A204.1 (cell line): ENCODE measurements at regions not wholly inside any gene's neighbourhood (a gene's known extent, or its start where the extent isn't known, plus 50 kb on each side); places are given as distances from the start of the nearest gene placed in this dataset.

Experiments
- FAIRE-seq: peaks from 2 replicates; lab custom pipeline; 2012; peaks lifted over from hg19 to GRCh38; lab: Jason Lieb, UNC

DNA sequence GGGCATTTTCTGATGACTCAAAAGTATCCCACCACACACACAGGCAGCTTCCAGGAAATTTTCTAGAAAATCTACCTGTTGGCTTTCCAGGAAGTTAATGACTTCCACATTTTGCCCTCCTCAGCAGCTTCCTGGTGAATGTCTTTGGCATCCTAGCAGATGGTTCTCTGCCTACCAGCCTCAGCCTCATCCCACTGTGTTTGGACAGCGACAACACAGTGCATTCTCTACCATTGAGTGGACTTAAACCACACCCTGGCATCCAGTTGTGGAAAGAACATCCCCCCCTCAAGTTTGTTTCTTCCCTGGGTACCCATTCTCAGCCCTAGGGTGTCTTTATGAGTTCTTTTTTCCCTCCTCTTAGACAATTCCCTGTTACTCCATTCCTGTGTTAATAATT, 50.8 kb upstream of the GADL1 start:
- no peak for FAIRE-seq

DNA sequence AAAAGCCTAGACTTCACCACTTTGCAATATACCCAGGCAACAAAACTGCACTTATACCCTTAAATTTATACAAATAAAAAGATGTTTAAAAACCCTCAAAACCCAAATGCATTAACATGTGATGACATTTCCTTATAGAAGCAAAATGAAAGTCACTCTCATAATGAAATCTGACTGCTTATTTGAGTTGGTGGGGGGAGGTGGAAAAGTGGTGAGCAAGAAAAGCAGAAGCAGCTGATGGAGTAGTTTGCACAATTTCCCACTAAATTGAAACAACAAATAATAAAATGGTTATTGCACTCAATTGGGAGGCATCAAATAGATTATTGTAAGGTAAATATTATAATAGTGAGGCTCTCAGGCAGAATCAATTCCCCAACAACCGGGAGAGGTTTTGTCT, 54.0 kb upstream of the GADL1 start:
- no peak for FAIRE-seq

DNA sequence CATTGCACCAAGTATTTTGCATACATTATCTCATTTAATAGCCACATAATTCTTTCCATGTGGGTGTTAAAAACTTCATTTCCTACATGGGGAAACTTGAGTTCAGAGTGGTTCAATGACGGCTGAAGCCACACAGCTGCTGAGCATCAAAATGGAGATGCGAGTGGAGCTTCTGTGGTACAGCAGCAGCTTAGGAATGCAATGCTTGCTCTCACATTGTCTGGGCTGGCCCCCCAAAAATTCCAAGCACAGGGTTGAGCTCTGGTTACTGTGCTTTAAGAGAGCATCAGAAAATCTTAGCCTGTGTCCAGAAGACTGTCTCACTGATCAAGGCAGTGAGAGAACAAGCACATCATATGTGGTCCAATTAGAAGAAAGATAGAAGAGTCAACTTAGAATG, 57.4 kb upstream of the GADL1 start:
- FAIRE-seq: no peak

DNA sequence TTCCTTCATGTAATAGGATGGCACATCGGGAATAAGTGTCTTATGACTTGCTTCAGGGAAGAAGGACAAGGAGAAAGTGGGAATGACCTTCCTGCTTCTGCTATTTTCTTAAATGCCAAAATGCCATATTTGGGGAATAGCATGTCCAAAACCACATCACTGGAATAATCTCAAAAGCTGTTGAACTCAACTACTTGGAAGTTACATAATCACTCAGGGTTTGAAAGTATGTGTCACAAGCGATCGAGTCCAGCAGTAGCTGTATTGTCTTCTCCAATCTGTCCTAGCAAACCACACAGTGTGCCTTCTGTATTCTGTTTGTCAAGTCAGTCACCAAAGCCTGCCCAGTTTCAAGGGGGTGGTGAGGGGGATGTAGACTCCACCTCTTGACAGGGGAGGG, 58.3 kb upstream of the GADL1 start:
- FAIRE-seq: no peak

DNA sequence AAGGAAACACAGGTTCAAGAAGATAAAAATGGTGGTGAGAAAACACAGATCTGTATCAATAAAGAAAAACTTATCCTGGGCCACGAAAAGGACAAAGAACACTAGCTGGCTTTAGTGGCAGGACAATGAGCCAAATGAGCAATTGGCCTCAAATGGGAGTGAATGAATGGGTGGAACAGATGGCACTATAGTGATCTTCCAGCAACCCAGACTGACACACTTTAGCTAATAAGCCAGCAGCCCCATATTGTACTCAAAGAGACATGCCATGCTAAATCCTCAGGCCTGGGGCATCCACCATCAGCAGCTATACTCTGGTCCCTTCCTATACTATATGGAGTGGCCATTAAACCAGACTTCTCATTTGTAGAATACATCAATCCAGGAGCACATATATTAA, 60.0 kb upstream of the GADL1 start:
- no peak for FAIRE-seq

DNA sequence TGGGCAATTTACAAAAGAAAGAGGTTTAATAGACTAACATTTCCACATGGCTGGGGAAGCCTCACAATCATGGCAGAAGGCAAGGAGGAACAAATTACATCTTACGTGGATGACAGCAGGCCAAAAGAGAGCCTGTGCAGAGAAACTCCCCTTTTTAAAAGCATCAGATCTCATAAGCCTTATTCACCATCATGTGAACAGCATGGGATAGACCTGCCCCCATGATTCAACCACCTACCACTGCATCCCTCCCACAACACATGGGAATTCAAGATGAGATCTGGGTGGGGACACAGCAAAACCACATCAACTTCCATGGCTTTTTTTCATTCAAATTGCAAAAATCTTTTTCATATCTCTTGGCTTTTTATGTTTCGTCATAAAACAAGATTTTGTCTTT, 67.6 kb upstream of the GADL1 start:
- FAIRE-seq: no peak

DNA sequence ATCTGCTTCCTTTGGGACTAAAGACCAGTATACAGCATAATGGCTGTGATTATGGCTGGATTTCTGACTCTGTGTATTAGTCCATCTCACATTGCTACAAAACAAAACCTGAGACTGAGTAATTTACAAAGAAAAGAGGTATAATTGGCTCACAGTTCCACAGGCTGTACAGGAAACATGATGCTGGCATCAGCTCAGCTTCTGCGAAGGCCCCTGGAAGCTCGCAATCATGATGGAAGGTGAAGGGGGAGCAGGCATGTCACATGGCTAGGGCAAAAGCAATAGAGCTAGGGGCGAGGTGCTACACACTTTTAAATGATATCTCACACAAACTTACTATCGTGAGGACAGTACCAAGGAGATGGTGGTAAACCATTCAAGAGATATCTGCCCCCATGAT, 68.0 kb upstream of the GADL1 start:
- no peak for FAIRE-seq

DNA sequence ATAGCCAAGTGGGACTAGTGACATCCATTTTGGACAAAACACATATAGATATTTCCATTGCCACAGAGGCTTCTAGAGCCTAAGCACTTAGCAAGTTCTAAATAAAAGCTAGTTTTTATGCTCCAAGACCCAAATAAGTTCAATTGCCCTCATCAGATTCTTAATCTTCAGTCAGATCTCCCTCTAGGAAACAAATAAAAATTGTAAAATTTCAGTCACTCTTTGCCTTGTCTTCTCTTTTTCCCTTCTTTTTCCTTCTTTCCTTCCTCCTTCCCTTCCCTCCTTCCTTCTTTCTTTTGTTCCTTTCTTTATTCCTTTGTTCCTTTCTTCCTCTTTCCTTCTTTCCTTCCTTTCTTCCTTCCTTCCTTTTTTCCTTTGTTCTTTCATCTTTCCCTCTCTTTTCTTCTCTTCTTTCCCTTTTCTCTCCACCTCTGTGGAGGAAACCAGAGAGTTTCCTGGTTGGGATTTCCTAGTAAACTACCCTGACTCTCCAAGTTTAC, 68.8 kb upstream of the GADL1 start:
- no peak for FAIRE-seq

DNA sequence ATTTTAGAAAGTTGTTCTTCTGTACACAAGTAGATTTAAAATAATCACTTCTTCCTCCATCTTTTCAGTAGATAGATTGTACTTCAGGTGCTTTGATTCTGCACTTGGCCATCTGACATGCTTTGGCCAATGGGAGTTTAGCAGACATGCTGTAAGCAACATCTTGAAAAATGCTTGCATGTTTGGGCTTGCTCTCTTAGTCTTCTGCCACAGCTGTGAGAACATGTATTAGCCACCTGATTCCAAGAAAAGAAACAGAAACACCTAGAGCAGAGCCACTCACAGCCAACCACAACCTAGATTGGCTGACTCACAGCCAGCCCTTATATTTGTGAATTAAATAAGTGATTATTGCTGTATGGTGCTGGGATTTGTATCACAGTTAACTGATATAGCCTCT, 70.2 kb upstream of the GADL1 start:
- FAIRE-seq: no peak

DNA sequence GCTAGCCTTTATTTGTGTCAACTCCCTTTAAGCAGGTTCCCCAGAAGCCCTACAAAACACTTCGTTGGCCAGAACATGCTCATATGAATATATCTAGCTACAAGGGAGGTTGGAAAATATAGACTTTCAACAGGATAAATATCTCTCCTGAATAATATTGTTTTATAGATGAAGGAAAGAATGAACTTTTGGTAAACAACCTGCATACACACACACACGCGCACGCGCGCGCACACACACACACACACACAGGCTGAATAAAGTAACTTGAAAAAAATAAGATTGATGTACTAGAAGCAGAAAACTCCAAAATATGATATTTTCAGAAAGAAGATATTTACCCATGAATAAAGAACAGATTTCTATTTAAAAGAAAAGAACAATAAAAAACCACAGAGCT, 72.4 kb upstream of the GADL1 start:
- no peak for FAIRE-seq

DNA sequence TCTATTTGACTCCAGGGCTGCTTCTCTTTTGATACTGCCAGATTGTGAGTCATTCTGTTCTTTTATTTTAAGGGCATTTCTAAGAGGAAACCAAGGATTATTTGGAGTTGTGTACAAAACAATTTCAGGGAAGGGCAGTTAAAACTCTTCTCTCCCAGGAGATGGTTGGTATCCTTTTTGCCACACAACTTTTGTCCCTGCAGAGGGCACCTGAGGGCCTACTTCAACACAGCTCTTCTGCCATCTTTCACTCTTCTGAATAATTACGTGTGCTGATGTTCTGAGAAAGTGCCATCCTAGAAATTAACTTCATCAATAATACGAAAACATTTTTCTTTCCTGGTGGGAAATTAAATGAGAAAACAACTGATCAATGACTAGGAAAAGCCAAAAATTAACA, 75.7 kb upstream of the GADL1 start:
- FAIRE-seq: no peak

DNA sequence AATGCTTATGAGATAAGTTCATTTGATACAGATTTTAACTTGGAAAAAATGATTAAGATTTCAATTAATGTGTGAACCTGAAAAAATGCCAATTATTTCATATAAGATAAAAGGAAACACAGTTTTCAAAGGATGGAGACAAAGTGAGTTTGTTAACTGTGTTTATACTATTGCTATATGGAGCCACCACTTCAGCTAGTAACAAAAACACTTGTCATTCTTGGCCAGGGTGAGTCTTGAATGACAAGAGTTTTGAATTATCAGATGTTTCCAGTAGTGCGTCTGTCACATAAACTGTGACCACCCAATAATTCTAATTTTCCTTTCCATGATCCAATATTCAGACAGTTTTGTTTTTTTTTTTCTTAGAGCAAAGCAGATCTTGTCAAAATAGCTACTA, 78.0 kb upstream of the GADL1 start:
- no peak for FAIRE-seq

DNA sequence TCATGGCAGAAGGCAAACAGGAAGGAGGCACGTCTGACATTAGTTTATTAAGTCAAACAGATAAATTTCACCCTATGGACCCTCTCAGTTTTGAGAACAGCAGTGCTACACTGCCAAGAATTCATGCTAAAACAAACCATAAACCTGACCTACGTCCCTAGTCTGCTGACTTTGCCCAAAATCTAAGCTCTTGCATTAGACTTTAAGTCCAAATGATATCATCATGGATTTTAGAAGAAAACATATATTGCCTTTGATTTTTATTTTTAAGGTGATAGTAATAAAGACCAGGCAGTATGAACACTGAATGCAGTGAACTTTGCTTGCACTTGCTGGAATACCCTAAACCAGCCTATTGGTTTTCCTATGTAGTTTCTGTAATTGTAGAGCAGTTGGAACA, 79.6 kb upstream of the GADL1 start:
- no peak for FAIRE-seq

DNA sequence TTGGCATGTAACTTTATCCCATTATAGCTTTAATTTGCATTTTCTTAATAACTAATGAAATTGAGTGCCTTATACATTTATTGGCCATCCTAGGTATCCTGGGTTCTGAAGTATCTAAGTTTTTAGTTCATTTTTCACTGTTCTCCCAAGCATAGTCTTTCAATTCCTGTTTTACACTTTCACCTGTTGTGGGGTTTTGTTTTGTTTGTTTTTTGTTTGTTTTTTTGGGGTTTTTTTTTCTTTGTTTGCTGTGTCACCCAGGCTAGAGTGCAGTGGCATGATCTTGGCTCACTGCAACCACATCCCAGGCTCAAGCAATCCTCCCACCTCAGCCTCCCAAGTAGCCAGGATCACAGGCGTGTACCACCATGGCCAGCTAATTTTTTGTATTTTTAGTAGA, 83.1 kb upstream of the GADL1 start:
- FAIRE-seq: no peak

DNA sequence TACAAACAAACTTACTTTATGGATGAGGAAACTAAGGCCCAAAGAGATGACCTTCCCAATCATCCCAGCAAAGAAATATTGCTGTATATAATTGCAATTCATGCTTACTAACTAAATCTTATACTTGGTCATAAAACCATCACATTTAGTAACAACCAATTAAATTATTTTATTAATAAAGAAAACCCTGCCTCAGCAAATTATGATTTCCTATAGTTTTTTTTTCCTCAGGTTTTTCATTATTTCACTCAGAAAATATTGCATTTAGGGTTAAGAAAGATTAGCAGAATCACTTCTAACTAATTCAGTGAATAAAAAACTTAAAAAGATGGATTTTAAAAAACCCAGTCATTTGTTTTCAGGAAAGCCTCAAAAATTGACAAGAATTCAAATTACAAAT, 86.5 kb upstream of the GADL1 start:
- FAIRE-seq: no peak

DNA sequence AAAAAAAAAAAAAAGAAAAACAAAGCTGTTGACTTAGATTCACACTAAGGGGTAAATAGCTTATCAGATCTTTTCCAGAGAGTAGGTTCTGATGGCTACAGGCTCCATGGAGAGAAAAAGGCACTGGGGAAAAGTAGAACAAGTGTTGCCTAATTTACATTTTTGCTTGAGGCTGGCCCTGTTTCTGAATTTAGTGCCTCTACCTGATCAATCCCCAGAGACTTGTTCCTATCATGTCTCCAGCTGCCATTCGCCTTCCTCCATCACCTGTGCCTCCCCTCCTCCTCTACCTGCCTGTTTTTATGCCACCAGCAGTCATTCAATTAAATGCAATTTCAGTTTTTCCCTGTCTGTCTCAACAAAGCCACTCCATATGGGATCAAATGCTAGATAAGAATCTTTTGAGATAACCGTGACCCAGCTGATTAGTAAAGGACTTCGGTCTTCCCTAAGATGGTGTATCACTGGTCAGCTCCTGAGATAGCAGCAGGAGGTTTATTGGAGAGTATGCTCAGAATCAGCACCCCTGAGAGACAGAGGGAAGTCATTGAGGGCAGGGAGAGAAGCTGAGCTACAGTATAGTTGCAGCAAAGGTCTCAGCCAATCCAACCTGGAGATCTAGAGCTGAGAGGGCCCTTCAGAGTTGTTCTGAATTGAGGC, 88.1 kb upstream of the GADL1 start:
- FAIRE-seq: no peak

DNA sequence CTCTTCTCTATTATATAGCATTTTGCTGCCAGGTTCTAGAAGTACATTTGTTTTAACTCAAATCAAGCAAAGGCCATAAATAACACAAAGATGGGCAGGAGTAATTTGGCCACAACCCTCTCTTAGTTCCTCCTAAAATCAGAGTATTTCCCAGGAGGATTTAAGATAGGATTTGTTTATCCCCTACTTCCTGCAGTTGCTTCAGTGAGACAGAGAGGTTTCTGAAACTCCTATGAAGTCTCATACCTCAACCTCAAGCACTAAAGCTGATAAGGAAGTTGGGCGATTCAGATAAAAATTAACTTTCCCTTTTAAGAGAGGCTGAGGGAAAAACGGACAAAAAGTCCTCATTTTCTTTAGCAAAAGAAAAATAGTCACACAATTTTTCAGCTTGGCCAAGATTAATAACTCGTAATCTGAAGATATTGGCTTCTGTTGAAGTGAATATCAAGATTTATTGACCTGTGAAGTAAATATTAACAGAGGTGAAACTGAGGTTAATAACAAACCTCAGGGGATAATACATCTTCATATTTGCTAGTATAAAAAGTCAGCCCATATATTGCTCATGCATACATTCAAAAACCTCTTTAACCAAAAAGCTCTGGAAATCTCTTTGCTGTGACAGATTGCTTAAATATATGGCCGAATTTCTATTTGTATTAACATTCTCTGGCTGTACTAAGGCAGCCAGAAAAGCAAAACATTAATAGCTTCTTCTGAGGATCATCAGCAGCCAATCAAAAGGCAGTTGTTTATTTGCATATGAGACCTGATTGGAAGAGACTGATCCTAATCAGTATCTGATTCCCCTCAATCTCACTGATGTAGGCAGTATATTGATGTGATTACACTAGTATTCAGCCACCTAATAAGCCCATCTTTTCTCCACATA, 90.6 kb upstream of the GADL1 start:
- FAIRE-seq: no peak

DNA sequence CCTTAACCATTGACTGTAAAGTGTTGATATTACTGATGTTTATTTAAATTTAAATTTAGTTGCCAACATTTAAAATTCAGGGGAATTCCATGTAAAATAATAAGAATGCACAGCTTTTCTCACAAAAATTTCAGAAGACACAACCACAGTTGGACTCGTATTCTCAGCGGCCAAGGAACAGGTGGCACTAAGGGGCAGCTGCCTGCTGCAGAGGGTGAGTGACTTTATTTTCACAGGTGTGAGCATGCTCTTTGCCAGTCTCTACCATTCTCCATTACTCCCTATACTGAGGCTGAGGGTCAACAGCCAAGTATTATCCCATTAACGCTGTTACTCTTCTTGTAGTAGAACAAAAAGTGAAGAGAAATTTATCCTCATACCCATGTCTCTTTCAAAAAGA, 92.1 kb upstream of the GADL1 start:
- no peak for FAIRE-seq

DNA sequence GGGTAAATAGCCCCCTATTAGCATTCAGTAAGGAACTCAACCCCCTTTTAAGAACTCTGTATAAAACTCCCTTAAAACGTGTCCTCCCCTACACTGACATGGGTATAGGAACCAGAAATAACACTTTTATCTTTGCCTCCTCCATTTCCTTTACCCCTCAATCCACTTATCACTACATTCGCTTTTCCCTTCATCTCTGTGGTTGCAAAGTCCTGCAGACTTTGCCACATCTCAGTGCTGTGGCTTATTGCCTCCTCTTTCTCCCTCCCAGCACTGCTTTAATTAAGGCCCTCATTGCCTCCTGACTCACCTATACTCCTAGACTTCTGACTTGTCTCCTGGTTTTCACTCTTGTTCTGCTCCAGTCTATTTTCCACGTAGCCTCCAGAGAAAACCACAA, 94.3 kb upstream of the GADL1 start:
- no peak for FAIRE-seq

DNA sequence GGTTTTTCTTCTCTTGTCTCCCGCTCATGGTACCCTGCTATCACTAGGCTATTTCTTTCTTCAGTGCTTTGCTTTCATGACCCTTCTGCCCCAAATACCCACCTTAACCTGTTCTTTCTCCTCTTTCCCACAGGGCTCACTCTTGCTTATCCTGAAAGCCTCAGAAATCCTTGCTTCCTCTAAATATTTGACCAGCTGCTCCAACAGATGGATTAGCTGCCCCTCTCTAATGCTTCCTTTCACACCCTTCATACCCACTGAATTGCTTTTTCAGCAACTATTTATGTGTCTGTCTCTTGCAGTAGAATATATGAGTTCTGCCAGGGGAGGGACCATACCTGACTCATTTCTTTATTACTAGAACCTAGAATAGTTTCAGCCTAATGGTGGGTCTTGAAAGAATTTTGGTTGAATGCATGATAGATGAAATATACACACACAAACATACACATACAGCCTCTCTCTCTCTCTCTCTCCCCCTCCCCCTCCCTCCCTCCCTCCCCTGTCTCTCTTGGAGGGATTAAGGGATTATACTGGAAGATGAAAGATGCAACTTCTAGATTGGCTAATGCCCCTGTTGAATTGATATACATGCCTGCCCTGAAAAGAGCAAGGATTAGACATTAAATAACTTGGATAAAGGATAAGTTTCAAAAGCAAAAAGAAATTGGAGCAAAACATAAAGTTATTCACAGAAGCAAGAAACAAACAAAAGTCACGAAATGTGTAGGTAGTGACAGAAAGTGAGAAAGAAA, 95.0 kb upstream of the GADL1 start:
- no peak for FAIRE-seq

DNA sequence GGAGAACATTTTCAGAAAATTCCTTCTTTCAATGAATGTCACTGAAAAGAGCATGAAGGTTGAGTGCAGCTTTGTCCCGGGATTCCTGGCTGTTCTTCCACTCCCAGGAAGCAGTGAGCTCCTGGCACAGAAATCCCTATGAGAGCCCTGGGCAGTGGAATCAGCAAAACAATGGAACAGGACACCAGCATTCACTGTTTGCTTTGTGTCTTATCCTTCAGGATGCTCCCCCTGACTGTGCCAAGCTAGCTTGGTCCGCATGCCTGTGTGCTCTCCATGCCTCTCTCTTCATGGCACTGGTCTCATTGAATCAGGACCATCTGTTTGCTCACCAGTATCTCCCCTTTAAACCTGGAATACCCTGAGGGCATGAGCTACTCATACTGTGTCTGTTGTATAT, 102.0 kb upstream of the GADL1 start:
- FAIRE-seq: no peak

DNA sequence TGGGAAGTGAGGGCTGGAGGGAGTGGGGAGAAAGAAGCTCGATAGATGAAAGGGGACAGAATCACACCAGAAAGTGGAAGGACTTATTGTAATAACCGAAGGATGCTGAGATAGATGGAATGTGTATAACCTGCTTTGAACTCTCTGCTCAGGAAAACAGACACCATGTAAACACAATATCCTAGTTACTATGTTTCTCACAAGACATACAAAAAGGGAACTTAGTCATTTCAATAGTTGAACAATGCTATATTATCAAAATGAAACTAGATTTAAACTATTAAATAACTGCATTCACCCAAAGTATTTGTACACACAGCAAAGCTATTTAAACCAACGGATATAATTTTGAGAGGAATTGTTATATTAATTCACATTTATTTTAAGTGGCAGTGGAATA, 108.3 kb upstream of the GADL1 start:
- no peak for FAIRE-seq

DNA sequence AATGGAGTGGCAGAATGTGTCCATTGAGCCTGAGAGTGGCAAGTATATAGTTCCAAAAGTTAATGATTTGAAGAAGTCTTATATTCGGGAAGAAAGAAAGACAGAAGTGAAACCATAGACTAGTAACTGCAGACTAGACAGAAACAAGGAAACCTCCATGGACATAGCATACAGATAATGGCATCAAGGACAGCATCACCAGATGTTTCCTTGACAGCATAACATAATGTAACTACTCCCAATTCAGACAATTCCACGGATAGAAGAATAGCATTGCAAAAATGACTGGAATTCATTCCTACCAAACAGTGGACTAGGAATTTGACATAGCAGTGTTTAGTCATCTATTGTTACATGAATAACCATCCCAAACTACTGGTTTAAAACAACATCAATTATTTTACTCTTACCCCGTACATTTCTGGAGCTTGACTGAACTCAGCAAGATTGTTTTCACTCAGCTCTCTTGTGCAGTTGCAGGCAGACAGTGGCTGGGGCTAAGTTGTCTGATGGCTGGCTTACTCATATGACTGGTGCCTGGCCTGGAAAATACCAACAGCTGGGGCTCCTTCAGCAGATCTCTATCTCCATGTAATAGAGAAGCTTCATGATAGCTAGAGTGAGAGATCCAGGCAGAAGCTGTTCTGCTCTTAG, 109.7 kb upstream of the GADL1 start:
- FAIRE-seq: no peak
